ENCODE measurements at regions not wholly inside any gene's neighbourhood (a gene's known extent, or its start where the extent isn't known, plus 50 kb on each side); places are given as distances from the start of the nearest gene placed in this dataset.

DNA sequence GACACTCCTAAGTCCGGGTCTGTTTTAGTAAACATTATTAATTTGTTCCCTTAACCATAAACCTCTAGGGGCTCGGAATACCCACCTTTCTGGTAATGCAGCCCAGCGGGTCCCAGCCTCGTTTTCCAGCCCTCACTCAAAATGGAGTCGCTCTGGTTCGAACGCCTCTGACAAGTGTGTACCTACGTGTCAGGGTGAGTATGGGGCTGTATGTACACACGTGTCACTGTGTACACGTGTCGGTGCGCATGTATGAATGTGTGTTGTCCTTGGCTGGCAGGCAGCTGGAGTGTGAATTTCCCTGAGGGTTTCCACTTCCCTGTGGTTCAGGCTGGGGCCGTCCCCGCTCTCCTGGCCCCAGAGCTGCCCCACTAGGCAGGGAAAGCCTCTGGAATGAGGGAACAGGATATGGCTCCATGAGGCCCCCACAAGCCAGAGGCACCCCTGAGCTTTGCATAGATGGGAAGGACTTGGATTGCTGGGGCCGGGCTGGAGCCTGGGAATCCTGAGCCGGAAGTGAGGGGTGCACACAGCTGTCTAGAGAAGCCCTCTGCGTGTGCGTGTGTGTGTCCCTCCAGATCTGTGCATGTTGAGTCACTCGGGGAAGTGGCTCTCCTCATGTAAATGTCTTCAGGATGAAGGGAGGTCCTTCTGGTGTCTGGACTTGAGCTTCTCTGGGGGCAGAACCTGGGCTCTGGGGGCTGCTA lies 160.8 kb upstream of the IER5L start:
- TF ChIP-seq POLR2A (IDR thresholded peaks at IDR 0.05), result no peak
- TF ChIP-seq, protein P1, sequence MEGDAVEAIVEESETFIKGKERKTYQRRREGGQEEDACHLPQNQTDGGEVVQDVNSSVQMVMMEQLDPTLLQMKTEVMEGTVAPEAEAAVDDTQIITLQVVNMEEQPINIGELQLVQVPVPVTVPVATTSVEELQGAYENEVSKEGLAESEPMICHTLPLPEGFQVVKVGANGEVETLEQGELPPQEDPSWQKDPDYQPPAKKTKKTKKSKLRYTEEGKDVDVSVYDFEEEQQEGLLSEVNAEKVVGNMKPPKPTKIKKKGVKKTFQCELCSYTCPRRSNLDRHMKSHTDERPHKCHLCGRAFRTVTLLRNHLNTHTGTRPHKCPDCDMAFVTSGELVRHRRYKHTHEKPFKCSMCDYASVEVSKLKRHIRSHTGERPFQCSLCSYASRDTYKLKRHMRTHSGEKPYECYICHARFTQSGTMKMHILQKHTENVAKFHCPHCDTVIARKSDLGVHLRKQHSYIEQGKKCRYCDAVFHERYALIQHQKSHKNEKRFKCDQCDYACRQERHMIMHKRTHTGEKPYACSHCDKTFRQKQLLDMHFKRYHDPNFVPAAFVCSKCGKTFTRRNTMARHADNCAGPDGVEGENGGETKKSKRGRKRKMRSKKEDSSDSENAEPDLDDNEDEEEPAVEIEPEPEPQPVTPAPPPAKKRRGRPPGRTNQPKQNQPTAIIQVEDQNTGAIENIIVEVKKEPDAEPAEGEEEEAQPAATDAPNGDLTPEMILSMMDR (IDR thresholded peaks at IDR 0.05), result no peak

All from body of pancreas (tissue), 4 donors.